Tibial nerve (tissue), 4 donors: ENCODE measurements at regions not wholly inside any gene's neighbourhood (a gene's known extent, or its start where the extent isn't known, plus 50 kb on each side); places are given as distances from the start of the nearest gene placed in this dataset.

Source experiments
- DNase-seq, 2 donors: peaks; one replicate each; pipeline ENCODE4 v3.0.0-alpha.2; 2019; ENCODE audit warnings: low spot score in 2 of 2
- H3K27ac ChIP-seq, 4 donors: fragments of 200-600 bp; sonication (generic) in 3 of 4; one replicate each; pipeline ENCODE4 v1.5.1; 2017 to 2019; ENCODE audit warnings: mild to moderate bottlenecking in 1 of 4
- H3K27me3 ChIP-seq, 2 donors: fragments of 200-600 bp; sonication (generic) in 1 of 2; one replicate each; pipeline versions ENCODE4 v1.5.1 to v1.6.0; 2017 to 2019
- H3K36me3 ChIP-seq, 3 donors: fragments of 200-600 bp; sonication (generic); one replicate each; pipeline ENCODE4 v1.5.1; 2018 to 2019
- H3K4me1 ChIP-seq, 4 donors: fragments of 200-600 bp; sonication (generic) in 3 of 4; one replicate each; pipeline ENCODE4 v1.5.1; 2017 to 2019
- H3K4me3 ChIP-seq, 4 donors: fragments of 200-600 bp; sonication (generic) in 3 of 4; one replicate each; pipeline ENCODE4 v1.5.1; 2017 to 2019; ENCODE audit warnings: mild to moderate bottlenecking in 1 of 4, moderate library complexity in 1 of 4
- H3K9me3 ChIP-seq, 4 donors: fragments of 200-600 bp; sonication (generic) in 3 of 4; one replicate each; pipeline ENCODE4 v1.5.1; 2017 to 2019
- CTCF ChIP-seq, 5 experiments: fragments of 200-600 bp in 3 of 5; fragments of 450-650 bp in 2 of 5; sonication (generic) in 3 of 5; IDR thresholded peaks; one replicate each; pipeline ENCODE4 v1.5.1; 2016 to 2019; ENCODE audit warnings: antibody characterized with exemption in 5 of 5, mild to moderate bottlenecking in 3 of 5, moderate library complexity in 2 of 5
- EP300 ChIP-seq, 2 donors: sonication (generic); formaldehyde crosslinking; IDR thresholded peaks; one replicate each; pipeline ENCODE4 v1.6.1; 2017; ENCODE audit warnings: antibody characterized with exemption in 2 of 2, mild to moderate bottlenecking in 1 of 2
- POLR2A ChIP-seq, 2 donors: fragments of 450-650 bp; IDR thresholded peaks; one replicate each; pipeline ENCODE4 v1.6.1; 2017; ENCODE audit warnings: antibody characterized with exemption in 2 of 2, mild to moderate bottlenecking in 2 of 2, moderate library complexity in 2 of 2
- WGBS, 2 donors: methylation state at CpG; one replicate each; pipeline ENCODE4 v1.1.5; 2018; 5-methylcytosine and 5-hydroxymethylcytosine counted together

GRCh38 chr1:81296601-81297000 is 504.1 kb upstream of the ADGRL2 start:
- no peaks in the 10 kb centered on the region for H3K9me3 ChIP-seq
- no peak overlapping the region for H3K4me3 ChIP-seq
- DNase-seq = no peak
- TF ChIP-seq POLR2A (IDR thresholded peaks at IDR 0.05) (no peak), CTCF (IDR thresholded peaks at IDR 0.05) (no peak), EP300 (IDR thresholded peaks at IDR 0.05) (no peak)
- H3K27me3 ChIP-seq = no peaks in the 10 kb centered on the region
- H3K36me3 ChIP-seq = no peaks in the 10 kb centered on the region
- no peak overlapping the region for H3K27ac ChIP-seq
- 12 to 23% methylated on average over 1 of the region's 1 CpG for WGBS, 2 donors
- peaks cover 0 to 5% (median 0%) of the 10 kb centered on the region in 4 donors for H3K4me1 ChIP-seq

- H3K4me1 ChIP-seq = peaks cover 0 to 4% (median 0%) of the 10 kb centered on the region in 4 donors
- no peak for DNase-seq
- H3K36me3 ChIP-seq = no peaks in the 10 kb centered on the region
- no peak for TF ChIP-seq EP300 (IDR thresholded peaks at IDR 0.05)
- no peak for TF ChIP-seq CTCF (IDR thresholded peaks at IDR 0.05)
- TF ChIP-seq POLR2A (IDR thresholded peaks at IDR 0.05) = no peak
- no peak overlapping the region for H3K4me3 ChIP-seq
- H3K9me3 ChIP-seq = no peaks in the 10 kb centered on the region
- WGBS, 2 donors = 92 to 93% methylated on average over 6 of the region's 6 CpGs
- H3K27me3 ChIP-seq = no peaks in the 10 kb centered on the region
- H3K27ac ChIP-seq = no peak overlapping the region
These were observed 510.4 kb upstream of the ADGRL2 start for GRCh38 chr1:81290326-81290725.

GRCh38 chr1:81288689-81289088 is 512.0 kb upstream of the ADGRL2 start:
- 92 to 96% methylated on average over 2 of the region's 2 CpGs for WGBS, 2 donors
- Histone ChIP-seq H3K9me3 (no peaks in the 10 kb centered on the region), H3K36me3 (no peaks in the 10 kb centered on the region), H3K4me3 (no peak overlapping the region), H3K27ac (no peak overlapping the region), H3K27me3 (no peaks in the 10 kb centered on the region), H3K4me1 (peaks cover 0 to 4% (median 0%) of the 10 kb centered on the region in 4 donors)
- DNase-seq = no peak
- TF ChIP-seq POLR2A (IDR thresholded peaks at IDR 0.05) (no peak), CTCF (IDR thresholded peaks at IDR 0.05) (no peak), EP300 (IDR thresholded peaks at IDR 0.05) (no peak)

- Histone ChIP-seq H3K27ac (peak overlapping the region in 1 of 4 donors; percentile 34), H3K9me3 (no peaks in the 10 kb centered on the region), H3K4me1 (peaks cover 0 to 4% (median 0%) of the 10 kb centered on the region in 4 donors), H3K36me3 (no peaks in the 10 kb centered on the region), H3K4me3 (no peak overlapping the region), H3K27me3 (no peaks in the 10 kb centered on the region)
- WGBS, 2 donors = 16 to 48% methylated on average over 2 of the region's 2 CpGs
- TF ChIP-seq CTCF (IDR thresholded peaks at IDR 0.05) (no peak), POLR2A (IDR thresholded peaks at IDR 0.05) (no peak), EP300 (IDR thresholded peaks at IDR 0.05) (no peak)
- DNase-seq = no peak
These were observed 513.2 kb upstream of the ADGRL2 start for GRCh38 chr1:81287411-81288080.

- Histone ChIP-seq H3K4me3 (no peak overlapping the region), H3K27ac (no peak overlapping the region), H3K27me3 (no peaks in the 10 kb centered on the region), H3K9me3 (no peaks in the 10 kb centered on the region), H3K36me3 (no peaks in the 10 kb centered on the region), H3K4me1 (no peaks in the 10 kb centered on the region)
- DNase-seq = no peak
- TF ChIP-seq POLR2A (IDR thresholded peaks at IDR 0.05) (no peak), EP300 (IDR thresholded peaks at IDR 0.05) (no peak), CTCF (IDR thresholded peaks at IDR 0.05) (no peak)
- 84 to 89% methylated on average over 2 of the region's 2 CpGs for WGBS, 2 donors
These were observed 530.7 kb upstream of the ADGRL2 start for GRCh38 chr1:81270051-81270450.
